ENCODE measurements at regions not wholly inside any gene's neighbourhood (a gene's known extent, or its start where the extent isn't known, plus 50 kb on each side); places are given as distances from the start of the nearest gene placed in this dataset.
"Not testable (repeated sequence)": the region's sequence is repeated elsewhere in the genome, so short reads cannot be mapped to it uniquely, and the experiment has no call there.

DNA sequence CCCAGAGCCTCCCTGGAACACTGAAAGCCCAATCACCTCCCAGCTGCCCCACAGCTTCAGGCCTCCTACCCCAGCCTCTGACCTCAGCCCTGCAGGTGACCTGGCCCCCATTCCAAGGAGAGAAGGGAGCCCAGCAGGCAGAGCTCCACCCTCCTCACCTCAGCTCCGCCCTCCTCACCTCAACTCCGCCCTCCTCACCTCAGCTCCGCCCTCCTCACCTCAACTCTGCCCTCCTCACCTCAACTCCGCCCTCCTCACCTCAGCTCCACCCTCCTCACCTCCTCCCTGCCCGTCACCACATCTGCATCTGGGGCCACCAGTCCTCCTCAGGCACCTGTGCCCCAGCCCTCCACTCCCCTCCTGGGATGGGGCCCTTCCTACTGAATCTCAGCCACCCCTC lies 112.2 kb upstream of the SFSWAP start:
- DNase-seq (ENCODE audit: low spot score in 2 of 2): no peak
- no peak for FAIRE-seq

- no peak for FAIRE-seq
- DNase-seq (ENCODE audit: low spot score in 2 of 2): no peak
These were observed 111.4 kb upstream of the SFSWAP start for GRCh38 chr12:131599190-131600159.

DNA sequence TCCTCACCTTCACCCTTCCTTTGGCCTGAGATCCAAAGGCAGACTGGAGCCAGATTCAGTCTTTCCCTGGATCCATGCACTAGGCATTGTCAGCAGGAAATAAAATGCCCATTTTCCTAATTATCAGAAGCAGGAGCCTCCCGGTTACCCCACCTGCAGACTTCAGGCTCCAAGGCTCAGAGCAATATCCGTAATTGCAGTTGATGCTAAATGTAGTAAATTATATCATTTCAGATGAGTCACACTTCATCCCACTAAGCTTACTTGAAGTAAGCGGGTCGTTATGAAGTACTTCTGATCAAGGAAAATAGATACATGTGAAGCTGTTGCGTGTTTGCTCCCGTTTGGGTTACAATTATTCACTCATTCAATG lies 110.7 kb upstream of the SFSWAP start:
- DNase-seq (ENCODE audit: low spot score in 2 of 2): no peak
- FAIRE-seq: no peak

- not testable (repeated sequence) for FAIRE-seq
These were observed 109.4 kb upstream of the SFSWAP start for GRCh38 chr12:131601499-131601898.

DNA sequence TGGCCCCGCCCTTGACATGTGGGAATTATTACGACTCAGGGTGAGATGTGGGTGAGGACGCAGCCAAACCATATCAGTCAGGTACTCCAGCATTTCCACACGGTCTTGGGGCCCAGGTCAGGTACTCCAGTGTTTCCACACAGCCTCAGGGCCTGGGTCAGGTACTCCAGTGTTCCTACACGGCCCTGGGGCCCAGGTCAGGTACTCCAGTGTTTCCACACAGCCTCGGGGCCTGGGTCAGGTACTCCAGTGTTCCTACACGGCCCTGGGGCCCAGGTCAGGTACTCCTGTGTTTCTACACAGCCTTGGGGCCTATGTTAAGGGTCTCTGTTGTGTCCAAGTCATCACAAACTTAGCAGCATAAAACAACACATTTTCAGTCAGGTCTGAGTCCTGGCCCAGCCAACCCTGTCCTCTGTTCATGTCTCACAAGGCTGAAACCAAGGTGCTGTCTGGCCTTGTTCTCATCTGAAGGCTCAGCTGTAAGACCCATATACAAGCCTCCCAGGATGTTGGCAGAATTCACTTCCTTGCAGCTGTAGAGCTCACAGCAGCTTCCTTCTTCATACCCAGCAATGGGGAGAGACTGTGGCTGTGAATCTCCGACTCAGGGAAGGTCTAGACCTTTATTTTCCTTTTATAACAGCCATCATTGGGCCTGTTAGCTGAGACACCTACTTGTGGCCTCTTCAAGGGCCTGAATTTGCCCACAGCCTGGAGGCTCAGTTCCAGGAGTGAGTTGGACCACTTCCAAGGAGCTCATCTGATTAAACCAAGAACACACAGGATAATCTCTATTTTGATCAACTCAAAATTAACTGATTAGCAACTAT lies 107.6 kb upstream of the SFSWAP start:
- no peak for DNase-seq (ENCODE audit: low spot score in 2 of 2)
- FAIRE-seq: no peak

More at GRCh38 chr12:131601499-131601898, 109.4 kb upstream of the SFSWAP start:
- DNase-seq (ENCODE audit: low spot score in 2 of 2): not testable (repeated sequence)

- FAIRE-seq: no peak
These were observed 106.7 kb upstream of the SFSWAP start for GRCh38 chr12:131603939-131604795.

GRCh38 chr12:131604859-131605258 lies 106.0 kb upstream of the SFSWAP start:
- DNase-seq (ENCODE audit: low spot score in 2 of 2): no peak
- no peak for FAIRE-seq

More at GRCh38 chr12:131603939-131604795, 106.7 kb upstream of the SFSWAP start:
- no peak for DNase-seq (ENCODE audit: low spot score in 2 of 2)

DNA sequence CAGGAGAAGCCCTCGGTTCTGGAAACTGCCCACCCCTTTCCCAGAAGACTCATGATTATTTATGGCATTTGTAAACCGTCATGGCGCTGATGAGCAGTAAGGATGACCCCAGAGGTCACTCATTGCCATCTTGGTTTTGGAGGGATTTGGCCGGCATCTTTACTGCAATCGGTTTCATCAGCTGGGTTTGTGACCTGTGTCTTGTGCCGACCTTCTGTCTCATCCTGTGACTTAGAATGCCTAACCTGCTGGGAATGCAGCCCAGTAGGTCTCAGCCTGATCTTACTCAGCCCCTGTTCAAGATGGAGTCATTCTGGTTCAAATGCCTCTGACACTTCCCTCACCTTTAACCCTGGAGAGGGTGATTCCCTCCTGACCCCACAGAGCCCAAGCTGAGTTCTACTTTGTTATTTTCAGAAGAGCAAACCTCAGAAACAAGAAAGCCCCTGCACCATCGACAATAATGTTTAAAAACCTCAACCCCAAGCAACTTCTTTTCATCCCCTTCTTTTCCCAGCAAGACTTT lies 105.5 kb upstream of the SFSWAP start:
- FAIRE-seq: no peak

DNA sequence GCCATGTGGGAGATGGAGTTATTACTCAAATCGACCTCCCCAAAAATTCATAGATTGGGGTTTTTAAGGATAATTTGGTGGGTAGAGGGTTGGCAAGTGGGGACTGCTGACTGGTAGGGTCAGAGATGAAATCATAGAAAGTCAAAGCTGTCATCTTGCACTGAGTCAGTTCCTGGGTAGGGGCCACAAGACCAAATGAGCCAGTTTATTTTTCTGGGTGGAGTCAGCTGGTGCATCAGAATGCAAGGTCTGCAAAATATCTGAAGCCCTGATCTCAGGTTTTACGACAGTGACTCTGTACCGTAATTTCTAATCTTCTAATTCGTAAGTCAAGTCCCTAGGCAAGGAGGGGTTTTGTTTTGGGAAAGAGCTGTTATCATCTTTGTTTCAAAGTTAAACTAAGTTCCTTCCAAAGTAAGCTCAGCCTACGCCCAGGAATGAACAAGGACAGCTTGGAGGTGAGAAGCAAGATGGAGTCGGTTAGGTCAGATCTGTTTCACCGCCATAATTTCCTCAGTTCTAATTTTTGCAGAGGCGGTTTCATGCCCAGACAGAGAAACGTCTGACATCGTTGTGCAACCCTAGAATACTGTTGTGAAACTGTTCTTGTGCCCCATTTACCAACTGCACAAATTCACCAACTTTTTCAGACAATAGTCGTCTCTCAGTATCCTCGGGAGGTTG lies 104.5 kb upstream of the SFSWAP start:
- FAIRE-seq (no peak), DNase-seq (ENCODE audit: low spot score in 2 of 2) (no peak)

More for the DNA sequence above, 105.5 kb upstream of the SFSWAP start:
- DNase-seq (ENCODE audit: low spot score in 2 of 2): no peak

- FAIRE-seq (no peak), DNase-seq (ENCODE audit: low spot score in 2 of 2) (no peak)
These were observed 103.0 kb upstream of the SFSWAP start for GRCh38 chr12:131607658-131608447.

- FAIRE-seq: peak; percentile 66
- peak; percentile 79 to 83 for DNase-seq (ENCODE audit: low spot score in 2 of 2)
These were observed 101.9 kb upstream of the SFSWAP start for GRCh38 chr12:131608740-131609690.

GRCh38 chr12:131609762-131610161 lies 101.1 kb upstream of the SFSWAP start:
- FAIRE-seq: no peak
- no peak for DNase-seq (ENCODE audit: low spot score in 2 of 2)

GRCh38 chr12:131610181-131610580 lies 100.7 kb upstream of the SFSWAP start:
- FAIRE-seq (no peak), DNase-seq (ENCODE audit: low spot score in 2 of 2) (no peak)

GRCh38 chr12:131610891-131611290 lies 100.0 kb upstream of the SFSWAP start:
- no peak for FAIRE-seq
- no peak for DNase-seq (ENCODE audit: low spot score in 2 of 2)

DNA sequence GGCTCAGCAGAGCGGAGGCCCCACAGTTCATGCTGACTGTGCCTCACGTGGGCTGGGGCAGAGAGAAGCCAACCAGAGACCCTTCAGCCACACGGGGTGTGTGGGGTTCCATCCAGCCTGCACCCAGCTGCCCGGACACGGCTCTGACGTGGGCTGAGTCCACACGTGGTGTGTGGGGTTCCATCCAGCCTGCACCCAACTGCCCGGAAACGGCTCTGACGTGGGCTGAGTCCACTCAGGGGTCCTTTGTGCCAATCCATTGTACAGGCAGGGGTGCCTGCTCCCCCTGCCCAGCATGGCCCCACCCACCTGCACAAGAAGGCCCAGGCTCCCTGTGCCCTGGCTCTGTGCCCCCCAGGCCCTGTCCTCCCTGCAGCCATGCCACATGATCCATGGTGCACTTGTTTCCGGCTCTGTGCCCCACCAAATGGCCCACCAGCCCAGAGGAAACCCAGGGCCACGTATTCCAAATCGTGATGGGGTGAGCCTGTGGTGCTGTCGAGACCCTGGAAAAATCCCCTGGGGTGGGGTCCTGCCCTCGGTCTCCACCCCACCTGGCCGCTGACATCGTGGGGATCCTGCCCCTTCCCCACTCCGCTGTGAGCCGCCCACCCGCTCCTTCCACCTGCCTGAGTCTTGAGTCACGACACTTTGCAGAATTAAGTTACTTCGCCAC lies 99.3 kb upstream of the SFSWAP start:
- DNase-seq (ENCODE audit: low spot score in 2 of 2) (no peak), FAIRE-seq (no peak)

GRCh38 chr12:131612092-131612755 lies 98.7 kb upstream of the SFSWAP start:
- FAIRE-seq (no peak), DNase-seq (ENCODE audit: low spot score in 2 of 2) (no peak)
